ENCODE measurements at regions not wholly inside any gene's neighbourhood (a gene's known extent, or its start where the extent isn't known, plus 50 kb on each side); places are given as distances from the start of the nearest gene placed in this dataset.
A peak's percentile ranks its signal among the peaks of the same experiment; 100 is the strongest.

DNA sequence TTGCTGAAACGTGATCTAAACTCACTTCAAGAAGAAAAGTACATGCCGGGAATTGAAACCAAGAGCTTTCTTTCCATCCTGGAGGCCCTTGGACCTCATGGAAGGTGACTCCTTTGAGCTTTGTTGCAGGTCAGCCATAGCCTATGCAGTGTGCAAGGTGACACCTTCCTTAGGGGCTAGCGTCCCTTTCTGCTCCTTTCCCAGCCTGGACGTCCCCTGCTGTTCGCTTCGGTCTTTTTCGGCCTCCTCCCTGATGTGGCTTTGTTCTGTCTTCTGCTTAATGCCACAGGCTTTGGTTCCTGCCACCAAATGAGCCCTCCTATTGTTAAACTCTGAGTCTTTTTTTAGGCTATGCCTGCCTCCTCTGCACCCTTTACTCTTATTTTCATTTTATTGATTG lies 308.8 kb downstream of the BRINP2 start:
- no peak overlapping the region for H3K9ac ChIP-seq (ENCODE audit: insufficient read depth, low read length)
- no peak overlapping the region for H3K4me3 ChIP-seq (replicated peaks in 1 of 4; ENCODE audit: control extremely low read depth in 1 of 4, insufficient read depth in 1 of 4, low read depth in 3 of 4, low read length in 4 of 4)
- H3K4me1 ChIP-seq (ENCODE audit: control insufficient read depth, extremely low read depth, insufficient read depth, low read length) = no peaks in the 10 kb centered on the region
- peak in 1 of 2 donors; percentile 15 for DNase-seq (ENCODE audit: low read depth in 2 of 2)
- H3K27ac ChIP-seq (ENCODE audit: insufficient read depth, low read length) = no peak overlapping the region
- no peaks in the 10 kb centered on the region for H3K27me3 ChIP-seq (ENCODE audit: control insufficient read depth, insufficient read depth, low read length)
- H2AFZ ChIP-seq (ENCODE audit: low read length) = no peak overlapping the region
- no peaks in the 10 kb centered on the region for H3K79me2 ChIP-seq (ENCODE audit: control insufficient read depth, insufficient read depth, low read length)
- no peaks in the 10 kb centered on the region for H3K9me3 ChIP-seq (ENCODE audit: control insufficient read depth, insufficient read depth, low read depth, low read length)
- no peaks in the 10 kb centered on the region for H3K36me3 ChIP-seq (ENCODE audit: control insufficient read depth, insufficient read depth, low read length)
- TF ChIP-seq, protein P1, sequence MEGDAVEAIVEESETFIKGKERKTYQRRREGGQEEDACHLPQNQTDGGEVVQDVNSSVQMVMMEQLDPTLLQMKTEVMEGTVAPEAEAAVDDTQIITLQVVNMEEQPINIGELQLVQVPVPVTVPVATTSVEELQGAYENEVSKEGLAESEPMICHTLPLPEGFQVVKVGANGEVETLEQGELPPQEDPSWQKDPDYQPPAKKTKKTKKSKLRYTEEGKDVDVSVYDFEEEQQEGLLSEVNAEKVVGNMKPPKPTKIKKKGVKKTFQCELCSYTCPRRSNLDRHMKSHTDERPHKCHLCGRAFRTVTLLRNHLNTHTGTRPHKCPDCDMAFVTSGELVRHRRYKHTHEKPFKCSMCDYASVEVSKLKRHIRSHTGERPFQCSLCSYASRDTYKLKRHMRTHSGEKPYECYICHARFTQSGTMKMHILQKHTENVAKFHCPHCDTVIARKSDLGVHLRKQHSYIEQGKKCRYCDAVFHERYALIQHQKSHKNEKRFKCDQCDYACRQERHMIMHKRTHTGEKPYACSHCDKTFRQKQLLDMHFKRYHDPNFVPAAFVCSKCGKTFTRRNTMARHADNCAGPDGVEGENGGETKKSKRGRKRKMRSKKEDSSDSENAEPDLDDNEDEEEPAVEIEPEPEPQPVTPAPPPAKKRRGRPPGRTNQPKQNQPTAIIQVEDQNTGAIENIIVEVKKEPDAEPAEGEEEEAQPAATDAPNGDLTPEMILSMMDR (conservative IDR thresholded peaks at IDR 0.05 in 1 of 2, IDR thresholded peaks at IDR 0.05 in 1 of 2; ENCODE audit: low read depth in 1 of 2, low read length in 2 of 2) = peak in 1 of 2 donors; percentile 65
- TF ChIP-seq EZH2 (IDR thresholded peaks at IDR 0.05; ENCODE audit: low read length, missing control alignments) = no peak
- H3K4me2 ChIP-seq (ENCODE audit: extremely low read depth, insufficient read depth, low read length) = no peak overlapping the region
- H4K20me1 ChIP-seq (ENCODE audit: control insufficient read depth, extremely low read depth, insufficient read depth, low read length) = no peaks in the 10 kb centered on the region

DNA sequence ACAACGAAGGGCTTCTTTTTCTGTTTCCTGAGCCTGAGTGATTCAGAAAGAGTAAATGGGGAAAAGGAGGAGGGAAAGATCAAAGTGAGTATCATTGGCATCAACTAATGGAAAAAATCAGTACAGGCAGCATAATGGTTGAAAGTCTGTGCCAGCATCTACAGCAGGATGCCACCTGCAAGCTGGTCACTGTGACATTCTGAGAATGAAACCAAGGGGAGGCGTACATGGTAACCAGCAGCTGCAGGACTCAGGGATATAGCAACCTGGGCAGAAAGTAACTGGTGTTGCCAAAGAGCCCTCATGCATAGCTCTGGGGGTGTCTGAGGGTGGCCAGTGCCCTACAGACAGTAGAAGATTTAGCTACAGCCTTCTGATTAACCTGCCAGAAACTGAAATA lies 305.9 kb downstream of the BRINP2 start:
- Histone ChIP-seq H3K4me1 (ENCODE audit: control insufficient read depth, extremely low read depth, insufficient read depth, low read length) (no peaks in the 10 kb centered on the region), H3K79me2 (ENCODE audit: control insufficient read depth, insufficient read depth, low read length) (no peaks in the 10 kb centered on the region), H4K20me1 (ENCODE audit: control insufficient read depth, extremely low read depth, insufficient read depth, low read length) (no peaks in the 10 kb centered on the region), H3K27ac (ENCODE audit: insufficient read depth, low read length) (no peak overlapping the region), H2AFZ (ENCODE audit: low read length) (no peak overlapping the region), H3K4me3 (replicated peaks in 1 of 4; ENCODE audit: control extremely low read depth in 1 of 4, insufficient read depth in 1 of 4, low read depth in 3 of 4, low read length in 4 of 4) (no peak overlapping the region), H3K4me2 (ENCODE audit: extremely low read depth, insufficient read depth, low read length) (no peak overlapping the region), H3K36me3 (ENCODE audit: control insufficient read depth, insufficient read depth, low read length) (no peaks in the 10 kb centered on the region), H3K27me3 (ENCODE audit: control insufficient read depth, insufficient read depth, low read length) (no peaks in the 10 kb centered on the region), H3K9me3 (ENCODE audit: control insufficient read depth, insufficient read depth, low read depth, low read length) (no peaks in the 10 kb centered on the region), H3K9ac (ENCODE audit: insufficient read depth, low read length) (no peak overlapping the region)
- TF ChIP-seq EZH2 (IDR thresholded peaks at IDR 0.05; ENCODE audit: low read length, missing control alignments) = no peak
- TF ChIP-seq, protein P1 (conservative IDR thresholded peaks at IDR 0.05 in 1 of 2, IDR thresholded peaks at IDR 0.05 in 1 of 2; ENCODE audit: low read depth in 1 of 2, low read length in 2 of 2) = no peak
- DNase-seq (ENCODE audit: low read depth in 2 of 2) = no peak

DNA sequence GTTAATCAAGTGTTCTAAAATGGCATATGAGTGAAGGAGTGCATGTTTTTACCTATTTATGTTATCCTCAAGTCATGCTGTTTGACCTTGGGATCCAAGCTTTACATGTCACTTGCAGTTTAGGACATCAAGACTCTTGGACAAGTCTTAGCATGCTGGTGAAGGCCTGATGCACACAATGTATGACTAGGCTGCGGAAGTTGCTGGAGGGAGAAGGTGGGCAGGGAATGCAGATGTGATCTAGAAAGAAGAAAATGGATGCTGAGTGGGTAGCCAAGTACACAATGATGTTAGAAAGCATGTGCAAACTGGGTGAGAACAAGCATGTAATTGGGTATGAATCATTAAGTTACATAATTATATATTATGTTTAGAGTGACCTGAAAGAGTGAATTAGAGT lies 301.8 kb downstream of the BRINP2 start:
- H2AFZ ChIP-seq (ENCODE audit: low read length) = no peak overlapping the region
- no peak for DNase-seq (ENCODE audit: low read depth in 2 of 2)
- no peaks in the 10 kb centered on the region for H3K27me3 ChIP-seq (ENCODE audit: control insufficient read depth, insufficient read depth, low read length)
- H3K4me3 ChIP-seq (replicated peaks in 1 of 4; ENCODE audit: control extremely low read depth in 1 of 4, insufficient read depth in 1 of 4, low read depth in 3 of 4, low read length in 4 of 4) = no peak overlapping the region
- H3K79me2 ChIP-seq (ENCODE audit: control insufficient read depth, insufficient read depth, low read length) = no peaks in the 10 kb centered on the region
- TF ChIP-seq EZH2 (IDR thresholded peaks at IDR 0.05; ENCODE audit: low read length, missing control alignments) = no peak
- TF ChIP-seq, protein P1 (conservative IDR thresholded peaks at IDR 0.05 in 1 of 2, IDR thresholded peaks at IDR 0.05 in 1 of 2; ENCODE audit: low read depth in 1 of 2, low read length in 2 of 2) = no peak
- H3K4me2 ChIP-seq (ENCODE audit: extremely low read depth, insufficient read depth, low read length) = no peak overlapping the region
- H3K9ac ChIP-seq (ENCODE audit: insufficient read depth, low read length) = no peak overlapping the region
- no peak overlapping the region for H3K27ac ChIP-seq (ENCODE audit: insufficient read depth, low read length)
- no peaks in the 10 kb centered on the region for H3K9me3 ChIP-seq (ENCODE audit: control insufficient read depth, insufficient read depth, low read depth, low read length)
- H4K20me1 ChIP-seq (ENCODE audit: control insufficient read depth, extremely low read depth, insufficient read depth, low read length) = no peaks in the 10 kb centered on the region
- no peaks in the 10 kb centered on the region for H3K4me1 ChIP-seq (ENCODE audit: control insufficient read depth, extremely low read depth, insufficient read depth, low read length)
- no peaks in the 10 kb centered on the region for H3K36me3 ChIP-seq (ENCODE audit: control insufficient read depth, insufficient read depth, low read length)
